H9 (cell line): ENCODE measurements at regions not wholly inside any gene's neighbourhood (a gene's known extent, or its start where the extent isn't known, plus 50 kb on each side); places are given as distances from the start of the nearest gene placed in this dataset.

ENCODE experiments used
- DNase-seq: peaks from one replicate; pipeline ENCODE4 v3.0.0-alpha.2; 2017
- H2AFZ ChIP-seq: one replicate; pipeline ENCODE4 v1.6.1; 2013; ENCODE audit warnings: mild to moderate bottlenecking, low read length, control low read depth, moderate library complexity
- H2AK5ac ChIP-seq: 2 replicates; pipeline ENCODE4 v1.6.1; 2013; ENCODE audit warnings: low read length, control low read depth, mixed read lengths; ENCODE audit not compliant: insufficient read length
- H2BK120ac ChIP-seq: one replicate; pipeline ENCODE4 v1.6.1; 2013; ENCODE audit warnings: low read depth, mild to moderate bottlenecking, low read length, control low read depth, inconsistent platforms; ENCODE audit not compliant: poor library complexity, severe bottlenecking
- H2BK12ac ChIP-seq: 2 replicates; pipeline ENCODE4 v1.6.1; 2013; ENCODE audit warnings: low read length, control low read depth, mixed read lengths, low read depth; ENCODE audit not compliant: insufficient read length
- H2BK15ac ChIP-seq: 2 replicates; pipeline ENCODE4 v1.6.1; 2013; ENCODE audit warnings: low read depth, low read length, control low read depth
- H2BK20ac ChIP-seq: one replicate; pipeline ENCODE4 v1.6.1; 2013; ENCODE audit warnings: low read depth, mild to moderate bottlenecking, low read length, control low read depth, inconsistent platforms; ENCODE audit not compliant: poor library complexity, severe bottlenecking
- H2BK5ac ChIP-seq: 2 replicates; pipeline ENCODE4 v1.6.1; 2013; ENCODE audit warnings: low read length, control low read depth, mixed read lengths; ENCODE audit not compliant: insufficient read length
- H3K14ac ChIP-seq: 2 replicates; pipeline ENCODE4 v1.6.1; 2013; ENCODE audit warnings: low read length, control low read depth; ENCODE audit not compliant: insufficient read depth
- H3K18ac ChIP-seq: 2 replicates; pipeline ENCODE4 v1.6.1; 2013; ENCODE audit warnings: low read depth, mild to moderate bottlenecking, mixed read lengths, low read length, control low read depth; ENCODE audit not compliant: insufficient read length
- H3K23ac ChIP-seq: 2 replicates; pipeline ENCODE4 v1.6.1; 2013; ENCODE audit warnings: low read length, control low read depth, mixed read lengths, low read depth; ENCODE audit not compliant: insufficient read length
- H3K23me2 ChIP-seq: 2 replicates; pipeline ENCODE4 v1.6.1; 2013; ENCODE audit warnings: low read depth, mild to moderate bottlenecking, mixed read lengths, low read length, control low read depth; ENCODE audit not compliant: insufficient read length, poor library complexity, severe bottlenecking
- H3K27ac ChIP-seq: 2 replicates; pipeline ENCODE4 v1.5.1; 2013; ENCODE audit warnings: low read length, control low read depth, mixed read lengths, low read depth; ENCODE audit not compliant: insufficient read length
- H3K27me3 ChIP-seq: 2 replicates; pipeline ENCODE4 v1.6.1; 2013; ENCODE audit warnings: low read length, control low read depth, inconsistent platforms; ENCODE audit not compliant: insufficient read depth
- H3K4ac ChIP-seq: 2 replicates; pipeline ENCODE4 v1.6.1; 2013; ENCODE audit warnings: low read depth, mild to moderate bottlenecking, control low read depth, inconsistent platforms, low read length, moderate library complexity
- H3K4me1 ChIP-seq: 2 replicates; pipeline ENCODE4 v1.6.1; 2013; ENCODE audit warnings: low read length, control low read depth, inconsistent platforms; ENCODE audit not compliant: insufficient read depth
- H3K4me2 ChIP-seq: 2 replicates; pipeline ENCODE4 v1.6.1; 2013; ENCODE audit warnings: low read length, control low read depth, mixed read lengths; ENCODE audit not compliant: insufficient read length, insufficient read depth
- H3K56ac ChIP-seq: 2 replicates; pipeline ENCODE4 v1.6.1; 2013; ENCODE audit warnings: low read depth, mild to moderate bottlenecking, mixed read lengths, low read length, control low read depth; ENCODE audit not compliant: insufficient read length
- H3K79me1 ChIP-seq: 2 replicates; pipeline ENCODE4 v1.6.1; 2013; ENCODE audit warnings: low read depth, mild to moderate bottlenecking, moderate library complexity, low read length, control low read depth, inconsistent platforms; ENCODE audit not compliant: insufficient read depth, poor library complexity, severe bottlenecking
- H3K79me2 ChIP-seq: 2 replicates; pipeline ENCODE4 v1.6.1; 2013; ENCODE audit warnings: low read length, control low read depth, inconsistent platforms; ENCODE audit not compliant: insufficient read depth
- H3K9ac ChIP-seq: 2 replicates; pipeline ENCODE4 v1.6.1; 2013; ENCODE audit warnings: low read length, control low read depth, mixed read lengths; ENCODE audit not compliant: insufficient read length; ENCODE audit errors: extremely low read depth
- H3K9me3 ChIP-seq: one replicate; pipeline ENCODE4 v1.6.1; 2013; ENCODE audit warnings: low read depth, low read length, inconsistent platforms; ENCODE audit not compliant: control insufficient read depth
- H3T11ph ChIP-seq: one replicate; pipeline ENCODE4 v1.6.1; 2013; ENCODE audit warnings: mild to moderate bottlenecking, low read length, control low read depth, inconsistent platforms
- H4K20me1 ChIP-seq: one replicate; pipeline ENCODE4 v1.6.1; 2013; ENCODE audit not compliant: control insufficient read depth, insufficient read length, insufficient read depth
- H4K5ac ChIP-seq: 2 replicates; pipeline ENCODE4 v1.6.1; 2013; ENCODE audit warnings: low read depth, mild to moderate bottlenecking, mixed read lengths, low read length, control low read depth; ENCODE audit not compliant: insufficient read length
- H4K8ac ChIP-seq: replicated peaks from 2 replicates; pipeline ENCODE4 v1.6.1; 2013; ENCODE audit warnings: low read length, control low read depth, mixed read lengths, low read depth; ENCODE audit not compliant: insufficient read length
- H4K91ac ChIP-seq: 2 replicates; pipeline ENCODE4 v1.6.1; 2013; ENCODE audit warnings: low read depth, mild to moderate bottlenecking, moderate library complexity, mixed read lengths, low read length, control low read depth; ENCODE audit not compliant: insufficient read length
- H3K27ac Mint-ChIP-seq, 3 experiments: 2 replicates in 2 of 3; 3 replicates in 1 of 3; pipeline ENCODE4 v1.8.0; 2020 to 2021; ENCODE audit warnings: mixed read lengths in 3 of 3, mild to moderate bottlenecking in 1 of 3, moderate library complexity in 1 of 3
- H3K27me3 Mint-ChIP-seq: 2 replicates; pipeline ENCODE4 v1.8.0; 2021; ENCODE audit warnings: low read depth, mild to moderate bottlenecking, moderate library complexity, mixed read lengths
- H3K36me3 Mint-ChIP-seq, 3 experiments: 2 replicates in 2 of 3; 3 replicates in 1 of 3; pipeline ENCODE4 v1.8.0; 2020 to 2021; ENCODE audit warnings: low read depth in 3 of 3, mixed read lengths in 3 of 3; ENCODE audit not compliant: insufficient read depth in 1 of 3
- H3K4me1 Mint-ChIP-seq, 2 experiments: 2 replicates each; pipeline ENCODE4 v1.8.0; 2020; ENCODE audit warnings: mixed read lengths in 2 of 2
- H3K4me3 Mint-ChIP-seq, 2 experiments: 2 replicates in 1 of 2; 3 replicates in 1 of 2; pipeline ENCODE4 v1.8.0; 2020 to 2021; ENCODE audit warnings: mild to moderate bottlenecking in 2 of 2, mixed read lengths in 2 of 2, moderate library complexity in 1 of 2
- H3K9me3 Mint-ChIP-seq, 2 experiments: 2 replicates in 1 of 2; 3 replicates in 1 of 2; pipeline ENCODE4 v1.8.0; 2020; ENCODE audit warnings: mild to moderate bottlenecking in 2 of 2, mixed read lengths in 2 of 2, moderate library complexity in 1 of 2
- WGBS: extraction: QIAGEN DNeasy Blood & Tissue Kit; methylation state at CpG from one replicate; pipeline ENCODE4 v1.1.7; 2013; ENCODE audit warnings: missing lambda C conversion rate, low lambda C conversion rate, mixed read lengths; ENCODE audit not compliant: insufficient read length; ENCODE audit errors: extremely low coverage; 5-methylcytosine and 5-hydroxymethylcytosine counted together
- TF ChIP-seq, protein P1 (sequence below): fragments of 200-600 bp; sonication (generic); conservative IDR thresholded peaks from 3 replicates; pipeline ENCODE4 v1.8.0; 2021; ENCODE audit warnings: antibody characterized with exemption, mild to moderate bottlenecking

DNA sequence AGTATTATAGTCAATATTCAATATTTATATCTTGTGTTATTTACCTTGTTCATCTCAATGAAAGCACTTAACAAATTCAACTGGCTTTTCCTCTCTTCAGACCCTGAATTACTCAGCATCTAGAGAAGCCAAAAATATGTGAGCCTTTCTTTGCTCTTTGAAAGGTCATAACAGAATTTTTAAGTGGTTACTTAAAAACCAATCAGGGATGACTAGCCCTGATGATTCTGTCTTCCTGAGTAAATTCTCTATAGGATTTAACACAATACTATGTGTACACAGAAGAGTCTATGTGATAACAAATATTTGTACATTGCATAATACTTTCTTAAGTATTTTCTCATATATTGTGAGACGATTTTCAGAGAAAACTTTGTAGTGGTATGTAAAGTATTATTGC, 546.3 kb downstream of the MAT2B start:
- no peak overlapping the region for H2AFZ ChIP-seq

More for the DNA sequence above, 546.3 kb downstream of the MAT2B start:
- Histone ChIP-seq H2BK5ac (no peak overlapping the region), H3K4me1 (no peaks in the 10 kb centered on the region), H3K4ac (no peak overlapping the region), H4K91ac (no peak overlapping the region), H2BK12ac (no peak overlapping the region), H4K20me1 (no peaks in the 10 kb centered on the region), H3K27ac (no peak overlapping the region), H2BK20ac (no peak overlapping the region), H3K4me2 (no peak overlapping the region), H2BK120ac (no peak overlapping the region), H2BK15ac (no peak overlapping the region), H4K8ac (no peak overlapping the region), H2AK5ac (no peak overlapping the region), H3K27me3 (no peaks in the 10 kb centered on the region), H4K5ac (no peak overlapping the region), H3K9ac (no peak overlapping the region), H3K79me2 (no peaks in the 10 kb centered on the region), H3K23me2 (no peaks in the 10 kb centered on the region), H3K56ac (no peak overlapping the region), H3K9me3 (no peaks in the 10 kb centered on the region), H3K14ac (no peak overlapping the region), H3K18ac (no peak overlapping the region), H3K79me1 (no peaks in the 10 kb centered on the region), H3T11ph (no peak overlapping the region), H3K23ac (no peak overlapping the region)
- Mint-ChIP-seq H3K27ac (no peak overlapping the region), H3K4me1 (peaks cover 4 to 6% of the 10 kb centered on the region in 2 experiments; a peak in 3 of 4 replicates), H3K9me3 (no peaks in the 10 kb centered on the region; a peak in 1 of 5 replicates), H3K27me3 (no peaks in the 10 kb centered on the region), H3K36me3 (no peaks in the 10 kb centered on the region), H3K4me3 (no peak overlapping the region)
- WGBS: no CpG with 5 or more reads among the region's 1 CpG
- TF ChIP-seq, protein P1, sequence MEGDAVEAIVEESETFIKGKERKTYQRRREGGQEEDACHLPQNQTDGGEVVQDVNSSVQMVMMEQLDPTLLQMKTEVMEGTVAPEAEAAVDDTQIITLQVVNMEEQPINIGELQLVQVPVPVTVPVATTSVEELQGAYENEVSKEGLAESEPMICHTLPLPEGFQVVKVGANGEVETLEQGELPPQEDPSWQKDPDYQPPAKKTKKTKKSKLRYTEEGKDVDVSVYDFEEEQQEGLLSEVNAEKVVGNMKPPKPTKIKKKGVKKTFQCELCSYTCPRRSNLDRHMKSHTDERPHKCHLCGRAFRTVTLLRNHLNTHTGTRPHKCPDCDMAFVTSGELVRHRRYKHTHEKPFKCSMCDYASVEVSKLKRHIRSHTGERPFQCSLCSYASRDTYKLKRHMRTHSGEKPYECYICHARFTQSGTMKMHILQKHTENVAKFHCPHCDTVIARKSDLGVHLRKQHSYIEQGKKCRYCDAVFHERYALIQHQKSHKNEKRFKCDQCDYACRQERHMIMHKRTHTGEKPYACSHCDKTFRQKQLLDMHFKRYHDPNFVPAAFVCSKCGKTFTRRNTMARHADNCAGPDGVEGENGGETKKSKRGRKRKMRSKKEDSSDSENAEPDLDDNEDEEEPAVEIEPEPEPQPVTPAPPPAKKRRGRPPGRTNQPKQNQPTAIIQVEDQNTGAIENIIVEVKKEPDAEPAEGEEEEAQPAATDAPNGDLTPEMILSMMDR: no peak
- no peak for DNase-seq
